GM23338 (cell line): ENCODE measurements at regions not wholly inside any gene's neighbourhood (a gene's known extent, or its start where the extent isn't known, plus 50 kb on each side); places are given as distances from the start of the nearest gene placed in this dataset.

Experiments used
- CTCF ChIP-seq, 2 experiments: fragments of 200-600 bp in 1 of 2; sonication (generic) in 1 of 2; conservative IDR thresholded peaks; 2 replicates each; pipeline versions ENCODE4 v1.5.1 to v1.6.1; 2016 to 2017; ENCODE audit warnings: antibody characterized with exemption in 2 of 2, low read depth in 2 of 2, mild to moderate bottlenecking in 2 of 2, moderate library complexity in 1 of 2
- POLR2AphosphoS5 ChIP-seq: IDR thresholded peaks from 2 replicates; pipeline ENCODE4 v1.6.1; 2016; ENCODE audit warnings: antibody characterized with exemption, low read depth
- REST ChIP-seq: IDR thresholded peaks from one replicate; pipeline ENCODE4 v1.6.1; 2018; ENCODE audit warnings: antibody characterized with exemption; ENCODE audit not compliant: unreplicated experiment
- TF ChIP-seq, protein P1 (sequence below): fragments of 250-450 bp; sonication (Bioruptor Pico); IDR thresholded peaks from 2 replicates; pipeline ENCODE4 v1.5.0; 2020; ENCODE audit warnings: mild to moderate bottlenecking, moderate library complexity

- no peak for TF ChIP-seq REST
- TF ChIP-seq, protein P1, sequence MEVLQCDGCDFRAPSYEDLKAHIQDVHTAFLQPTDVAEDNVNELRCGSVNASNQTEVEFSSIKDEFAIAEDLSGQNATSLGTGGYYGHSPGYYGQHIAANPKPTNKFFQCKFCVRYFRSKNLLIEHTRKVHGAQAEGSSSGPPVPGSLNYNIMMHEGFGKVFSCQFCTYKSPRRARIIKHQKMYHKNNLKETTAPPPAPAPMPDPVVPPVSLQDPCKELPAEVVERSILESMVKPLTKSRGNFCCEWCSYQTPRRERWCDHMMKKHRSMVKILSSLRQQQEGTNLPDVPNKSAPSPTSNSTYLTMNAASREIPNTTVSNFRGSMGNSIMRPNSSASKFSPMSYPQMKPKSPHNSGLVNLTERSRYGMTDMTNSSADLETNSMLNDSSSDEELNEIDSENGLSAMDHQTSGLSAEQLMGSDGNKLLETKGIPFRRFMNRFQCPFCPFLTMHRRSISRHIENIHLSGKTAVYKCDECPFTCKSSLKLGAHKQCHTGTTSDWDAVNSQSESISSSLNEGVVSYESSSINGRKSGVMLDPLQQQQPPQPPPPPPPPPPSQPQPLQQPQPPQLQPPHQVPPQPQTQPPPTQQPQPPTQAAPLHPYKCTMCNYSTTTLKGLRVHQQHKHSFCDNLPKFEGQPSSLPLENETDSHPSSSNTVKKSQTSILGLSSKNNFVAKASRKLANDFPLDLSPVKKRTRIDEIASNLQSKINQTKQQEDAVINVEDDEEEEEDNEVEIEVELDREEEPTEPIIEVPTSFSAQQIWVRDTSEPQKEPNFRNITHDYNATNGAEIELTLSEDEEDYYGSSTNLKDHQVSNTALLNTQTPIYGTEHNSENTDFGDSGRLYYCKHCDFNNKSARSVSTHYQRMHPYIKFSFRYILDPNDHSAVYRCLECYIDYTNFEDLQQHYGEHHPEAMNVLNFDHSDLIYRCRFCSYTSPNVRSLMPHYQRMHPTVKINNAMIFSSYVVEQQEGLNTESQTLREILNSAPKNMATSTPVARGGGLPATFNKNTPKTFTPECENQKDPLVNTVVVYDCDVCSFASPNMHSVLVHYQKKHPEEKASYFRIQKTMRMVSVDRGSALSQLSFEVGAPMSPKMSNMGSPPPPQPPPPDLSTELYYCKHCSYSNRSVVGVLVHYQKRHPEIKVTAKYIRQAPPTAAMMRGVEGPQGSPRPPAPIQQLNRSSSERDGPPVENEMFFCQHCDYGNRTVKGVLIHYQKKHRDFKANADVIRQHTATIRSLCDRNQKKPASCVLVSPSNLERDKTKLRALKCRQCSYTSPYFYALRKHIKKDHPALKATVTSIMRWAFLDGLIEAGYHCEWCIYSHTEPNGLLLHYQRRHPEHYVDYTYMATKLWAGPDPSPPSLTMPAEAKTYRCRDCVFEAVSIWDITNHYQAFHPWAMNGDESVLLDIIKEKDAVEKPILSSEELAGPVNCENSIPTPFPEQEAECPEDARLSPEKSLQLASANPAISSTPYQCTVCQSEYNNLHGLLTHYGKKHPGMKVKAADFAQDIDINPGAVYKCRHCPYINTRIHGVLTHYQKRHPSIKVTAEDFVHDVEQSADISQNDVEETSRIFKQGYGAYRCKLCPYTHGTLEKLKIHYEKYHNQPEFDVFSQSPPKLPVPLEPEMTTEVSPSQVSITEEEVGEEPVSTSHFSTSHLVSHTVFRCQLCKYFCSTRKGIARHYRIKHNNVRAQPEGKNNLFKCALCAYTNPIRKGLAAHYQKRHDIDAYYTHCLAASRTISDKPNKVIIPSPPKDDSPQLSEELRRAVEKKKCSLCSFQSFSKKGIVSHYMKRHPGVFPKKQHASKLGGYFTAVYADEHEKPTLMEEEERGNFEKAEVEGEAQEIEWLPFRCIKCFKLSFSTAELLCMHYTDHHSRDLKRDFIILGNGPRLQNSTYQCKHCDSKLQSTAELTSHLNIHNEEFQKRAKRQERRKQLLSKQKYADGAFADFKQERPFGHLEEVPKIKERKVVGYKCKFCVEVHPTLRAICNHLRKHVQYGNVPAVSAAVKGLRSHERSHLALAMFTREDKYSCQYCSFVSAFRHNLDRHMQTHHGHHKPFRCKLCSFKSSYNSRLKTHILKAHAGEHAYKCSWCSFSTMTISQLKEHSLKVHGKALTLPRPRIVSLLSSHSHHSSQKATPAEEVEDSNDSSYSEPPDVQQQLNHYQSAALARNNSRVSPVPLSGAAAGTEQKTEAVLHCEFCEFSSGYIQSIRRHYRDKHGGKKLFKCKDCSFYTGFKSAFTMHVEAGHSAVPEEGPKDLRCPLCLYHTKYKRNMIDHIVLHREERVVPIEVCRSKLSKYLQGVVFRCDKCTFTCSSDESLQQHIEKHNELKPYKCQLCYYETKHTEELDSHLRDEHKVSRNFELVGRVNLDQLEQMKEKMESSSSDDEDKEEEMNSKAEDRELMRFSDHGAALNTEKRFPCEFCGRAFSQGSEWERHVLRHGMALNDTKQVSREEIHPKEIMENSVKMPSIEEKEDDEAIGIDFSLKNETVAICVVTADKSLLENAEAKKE (CRISPR knock-in tag) = no peak
- no peak for TF ChIP-seq CTCF (conservative IDR thresholded peaks at IDR 0.05; ENCODE audit: low read depth in 2 of 2)
- TF ChIP-seq POLR2AphosphoS5 = no peak
Measured at GRCh38 chr6:22929311-22929985, 360.1 kb downstream of the HDGFL1 start (continued).
